ENCODE measurements at regions not wholly inside any gene's neighbourhood (a gene's known extent, or its start where the extent isn't known, plus 50 kb on each side); places are given as distances from the start of the nearest gene placed in this dataset.

DNA sequence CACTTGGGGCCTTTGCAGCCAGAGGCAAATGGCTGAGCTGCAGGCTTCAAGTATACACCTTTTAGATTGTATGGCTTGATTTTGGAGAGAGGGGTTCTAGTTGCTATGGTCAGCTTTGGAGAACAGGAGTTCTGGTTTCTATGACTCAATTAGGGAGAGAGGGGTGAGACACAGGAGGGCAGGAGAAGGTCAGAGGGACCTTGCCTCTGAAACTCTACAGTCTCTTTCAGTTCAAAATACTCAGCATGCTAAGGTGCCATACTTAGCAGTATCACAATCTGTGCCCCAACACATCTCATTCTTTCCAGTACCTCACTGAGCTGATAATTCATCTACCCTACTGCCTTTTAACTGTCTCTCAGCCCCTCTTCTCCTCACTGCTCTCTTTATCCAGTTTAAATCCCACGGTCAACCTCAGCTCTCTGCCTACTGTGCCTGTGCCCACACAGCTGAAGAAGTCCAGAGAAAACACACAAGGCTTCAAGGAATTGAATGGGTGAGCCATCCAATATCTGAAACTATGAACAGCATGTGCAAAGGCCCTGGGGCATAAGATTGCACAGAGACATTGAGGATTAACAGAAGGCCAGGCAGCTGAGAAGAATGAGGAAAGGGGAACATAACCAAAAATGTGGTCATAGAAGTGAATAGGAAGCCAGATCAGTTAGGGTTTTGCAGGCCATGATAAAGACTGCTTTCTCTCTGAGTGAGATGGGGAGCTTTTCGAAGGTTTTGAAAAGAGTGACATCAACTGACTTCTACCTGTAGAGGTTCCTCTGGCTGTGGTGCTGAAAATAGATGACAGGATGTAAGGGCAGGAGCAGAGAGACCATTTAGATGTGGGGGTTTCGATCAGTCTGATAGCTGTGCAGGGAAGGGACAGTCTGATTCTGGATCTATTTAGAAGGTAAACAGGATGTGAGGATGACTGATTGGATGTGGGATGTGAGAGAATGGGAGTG is 54.5 kb upstream of the C3orf80 start:
- DNase-seq = no peak

DNA sequence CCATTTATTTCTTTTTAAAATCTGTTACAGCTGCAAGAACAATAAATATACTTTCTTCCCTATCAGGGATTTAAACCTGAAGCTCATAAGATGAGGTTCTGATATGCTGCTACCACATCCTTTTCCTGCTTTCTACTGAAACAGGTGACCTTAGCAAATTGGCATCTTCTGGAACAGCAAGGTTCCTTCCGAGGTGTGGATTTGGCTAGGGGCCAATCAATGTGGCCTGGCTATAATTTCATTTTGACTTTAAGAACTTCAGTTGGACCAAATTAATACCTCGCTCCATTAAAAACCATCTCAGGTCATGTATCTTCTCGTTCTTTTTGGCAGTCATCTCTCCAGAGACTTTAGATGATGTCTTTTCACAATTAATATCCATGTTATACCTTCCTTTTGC is 53.4 kb upstream of the C3orf80 start:
- peak; percentile 9 for DNase-seq

DNA sequence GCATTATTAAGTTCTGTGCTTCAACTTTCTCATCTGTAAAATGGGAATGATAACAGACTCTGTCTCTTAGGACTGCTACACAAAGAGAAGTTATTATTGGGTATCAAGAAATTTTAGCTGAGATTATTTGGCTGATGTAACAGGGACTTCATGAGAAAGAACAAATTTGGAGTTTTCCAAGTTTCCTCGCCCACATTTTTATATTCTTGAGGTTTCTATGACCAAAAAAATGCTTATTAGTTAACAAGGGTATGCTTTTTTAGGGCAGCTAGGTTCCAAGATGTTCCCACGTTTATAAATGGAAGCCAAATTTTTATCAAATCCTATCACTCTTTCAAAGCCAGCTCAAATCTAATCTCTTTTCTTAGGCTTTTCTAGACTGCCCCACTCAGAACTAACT is 50.6 kb upstream of the C3orf80 start:
- DNase-seq = no peak

Data from DMS79 treated with DMSO at 0.1 percent for 48 hours (cell line).